SU-DHL-6 (cell line): ENCODE measurements at regions not wholly inside any gene's neighbourhood (a gene's known extent, or its start where the extent isn't known, plus 50 kb on each side); places are given as distances from the start of the nearest gene placed in this dataset.

Experiments
- EZH2phosphoT487 ChIP-seq: fragments of 200-600 bp; sonication (generic), shearing (Covaris generic); conservative IDR thresholded peaks from 2 replicates; pipeline ENCODE4 v1.6.1; 2018; ENCODE audit warnings: mild to moderate bottlenecking, antibody characterized with exemption, low read length, moderate library complexity, mixed read lengths
- TF ChIP-seq, protein P1 (sequence below): fragments of 200-600 bp; sonication (generic); IDR thresholded peaks from one replicate; pipeline ENCODE4 v1.5.1; 2017; ENCODE audit warnings: antibody characterized with exemption, mild to moderate bottlenecking, low read length, moderate library complexity; ENCODE audit not compliant: insufficient read depth, poor library complexity, severe bottlenecking

DNA sequence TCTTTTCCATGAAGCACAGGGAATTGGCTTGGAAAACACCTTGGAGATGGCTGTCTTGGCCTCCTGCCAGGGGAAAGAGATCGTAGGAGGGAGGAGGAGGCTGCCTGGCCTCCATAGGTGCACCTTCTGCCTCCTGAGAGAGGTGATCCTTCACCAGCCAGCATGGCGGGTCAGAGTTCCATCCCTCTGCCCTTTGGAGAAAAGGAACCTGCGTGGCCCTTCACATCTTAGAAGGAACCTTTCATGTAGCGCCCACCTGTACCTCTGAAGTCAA lies 58.2 kb upstream of the DRD2 start:
- TF ChIP-seq, protein P1, sequence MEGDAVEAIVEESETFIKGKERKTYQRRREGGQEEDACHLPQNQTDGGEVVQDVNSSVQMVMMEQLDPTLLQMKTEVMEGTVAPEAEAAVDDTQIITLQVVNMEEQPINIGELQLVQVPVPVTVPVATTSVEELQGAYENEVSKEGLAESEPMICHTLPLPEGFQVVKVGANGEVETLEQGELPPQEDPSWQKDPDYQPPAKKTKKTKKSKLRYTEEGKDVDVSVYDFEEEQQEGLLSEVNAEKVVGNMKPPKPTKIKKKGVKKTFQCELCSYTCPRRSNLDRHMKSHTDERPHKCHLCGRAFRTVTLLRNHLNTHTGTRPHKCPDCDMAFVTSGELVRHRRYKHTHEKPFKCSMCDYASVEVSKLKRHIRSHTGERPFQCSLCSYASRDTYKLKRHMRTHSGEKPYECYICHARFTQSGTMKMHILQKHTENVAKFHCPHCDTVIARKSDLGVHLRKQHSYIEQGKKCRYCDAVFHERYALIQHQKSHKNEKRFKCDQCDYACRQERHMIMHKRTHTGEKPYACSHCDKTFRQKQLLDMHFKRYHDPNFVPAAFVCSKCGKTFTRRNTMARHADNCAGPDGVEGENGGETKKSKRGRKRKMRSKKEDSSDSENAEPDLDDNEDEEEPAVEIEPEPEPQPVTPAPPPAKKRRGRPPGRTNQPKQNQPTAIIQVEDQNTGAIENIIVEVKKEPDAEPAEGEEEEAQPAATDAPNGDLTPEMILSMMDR = no peak
- TF ChIP-seq EZH2phosphoT487 = no peak
